ENCODE measurements at regions not wholly inside any gene's neighbourhood (a gene's known extent, or its start where the extent isn't known, plus 50 kb on each side); places are given as distances from the start of the nearest gene placed in this dataset.
"Not testable (repeated sequence)": the region's sequence is repeated elsewhere in the genome, so short reads cannot be mapped to it uniquely, and the experiment has no call there.

GRCh38 chr4:14921781-14922180, 80.5 kb upstream of the CPEB2 start:
- not testable (repeated sequence) for TF ChIP-seq CTCF (IDR thresholded peaks at IDR 0.05); GABPA (IDR thresholded peaks at IDR 0.05; ENCODE audit: low read depth); YY1 (IDR thresholded peaks at IDR 0.05; ENCODE audit: low read depth); TAF1 (IDR thresholded peaks at IDR 0.05; ENCODE audit: borderline replicate concordance, low read depth, low read length); FOXM1 (IDR thresholded peaks at IDR 0.05; ENCODE audit: low read depth); MXI1 (IDR thresholded peaks at IDR 0.05; ENCODE audit: low read depth, low read length); EZH2phosphoT487 (IDR thresholded peaks at IDR 0.05; ENCODE audit: borderline replicate concordance, low read depth); FOXJ3 (CRISPR knock-in tag; IDR thresholded peaks at IDR 0.05); SMC3 (IDR thresholded peaks at IDR 0.05; ENCODE audit: low read depth, low read length); POLR2AphosphoS5 (IDR thresholded peaks at IDR 0.05; ENCODE audit: low read depth, low read length)
- TF ChIP-seq, protein P1, sequence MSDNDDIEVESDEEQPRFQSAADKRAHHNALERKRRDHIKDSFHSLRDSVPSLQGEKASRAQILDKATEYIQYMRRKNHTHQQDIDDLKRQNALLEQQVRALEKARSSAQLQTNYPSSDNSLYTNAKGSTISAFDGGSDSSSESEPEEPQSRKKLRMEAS (IDR thresholded peaks at IDR 0.05; ENCODE audit: low read depth) = not testable (repeated sequence)

Data from SK-N-SH (cell line).